ENCODE measurements at regions not wholly inside any gene's neighbourhood (a gene's known extent, or its start where the extent isn't known, plus 50 kb on each side); places are given as distances from the start of the nearest gene placed in this dataset.
"Not testable (repeated sequence)": the region's sequence is repeated elsewhere in the genome, so short reads cannot be mapped to it uniquely, and the experiment has no call there.

GRCh38 chr6:9690388-9690787, 724.5 kb downstream of the TFAP2A start:
- Histone ChIP-seq H3K36me3 (ENCODE audit: control insufficient read depth in 1 of 2, insufficient read depth in 2 of 2, low read length in 2 of 2) (no peaks in the 10 kb centered on the region), H3K4me2 (ENCODE audit: low read length) (no peak overlapping the region), H3K4me1 (ENCODE audit: control insufficient read depth in 1 of 2, insufficient read depth in 2 of 2, low read length in 2 of 2) (no peaks in the 10 kb centered on the region), H3K9me3 (ENCODE audit: control insufficient read depth in 1 of 2, insufficient read depth in 1 of 2, low read depth in 1 of 2, low read length in 2 of 2) (no peaks in the 10 kb centered on the region), H4K20me1 (ENCODE audit: insufficient read depth) (no peaks in the 10 kb centered on the region), H3K4me3 (replicated peaks in 1 of 2; ENCODE audit: low read depth in 1 of 2, low read length in 2 of 2) (no peak overlapping the region), H3K27me3 (ENCODE audit: insufficient read depth, low read length) (no peaks in the 10 kb centered on the region), H2AFZ (ENCODE audit: low read depth, low read length, poor library complexity, severe bottlenecking) (no peak overlapping the region), H3K27ac (ENCODE audit: low read depth, low read length) (no peak overlapping the region), H3K9ac (ENCODE audit: low read length) (no peak overlapping the region), H3K79me2 (ENCODE audit: insufficient read depth, low read length) (no peaks in the 10 kb centered on the region), H3K9me2 (ENCODE audit: insufficient read depth) (no peaks in the 10 kb centered on the region)
- ATAC-seq: no peak
- no peak for DNase-seq (ENCODE audit: low read depth, low spot score)
- intact Hi-C loops (cut with micrococcal nuclease): no loop called here
- RAD21 ChIA-PET (ENCODE audit: low non-redundant PET in 1 of 2, low total read pairs in 2 of 2, uncharacterized antibody in 2 of 2, unreplicated experiment in 2 of 2): no interaction called here
- POLR2A ChIA-PET: no interaction called here
- no TSS peak for BruUV-seq (replicated peaks)
- no peak for TF ChIP-seq EZH2phosphoT487 (IDR thresholded peaks at IDR 0.05; ENCODE audit: borderline replicate concordance)
- CTCF ChIA-PET: no interaction called here

GRCh38 chr6:9680727-9681126, 734.1 kb downstream of the TFAP2A start:
- H2AFZ ChIP-seq (ENCODE audit: low read depth, low read length, poor library complexity, severe bottlenecking); H3K9ac ChIP-seq (ENCODE audit: low read length); ATAC-seq; RAD21 ChIA-PET (ENCODE audit: low non-redundant PET in 1 of 2, low total read pairs in 2 of 2, uncharacterized antibody in 2 of 2, unreplicated experiment in 2 of 2); H3K4me2 ChIP-seq (ENCODE audit: low read length); CTCF ChIA-PET; H3K27me3 ChIP-seq (ENCODE audit: insufficient read depth, low read length); H3K79me2 ChIP-seq (ENCODE audit: insufficient read depth, low read length); H3K4me1 ChIP-seq (ENCODE audit: control insufficient read depth in 1 of 2, insufficient read depth in 2 of 2, low read length in 2 of 2); DNase-seq (ENCODE audit: low read depth, low spot score); H3K36me3 ChIP-seq (ENCODE audit: control insufficient read depth in 1 of 2, insufficient read depth in 2 of 2, low read length in 2 of 2); H3K9me3 ChIP-seq (ENCODE audit: control insufficient read depth in 1 of 2, insufficient read depth in 1 of 2, low read depth in 1 of 2, low read length in 2 of 2); intact Hi-C loops (cut with micrococcal nuclease); H4K20me1 ChIP-seq (ENCODE audit: insufficient read depth); H3K27ac ChIP-seq (ENCODE audit: low read depth, low read length); H3K4me3 ChIP-seq (replicated peaks in 1 of 2; ENCODE audit: low read depth in 1 of 2, low read length in 2 of 2); BruUV-seq (replicated peaks); H3K9me2 ChIP-seq (ENCODE audit: insufficient read depth); POLR2A ChIA-PET: not testable (repeated sequence)

- no peaks in the 10 kb centered on the region for H3K9me3 ChIP-seq (ENCODE audit: control insufficient read depth in 1 of 2, insufficient read depth in 1 of 2, low read depth in 1 of 2, low read length in 2 of 2)
- ATAC-seq: no peak
- POLR2A ChIA-PET: no interaction called here
- H3K4me2 ChIP-seq (ENCODE audit: low read length): no peak overlapping the region
- no peaks in the 10 kb centered on the region for H3K36me3 ChIP-seq (ENCODE audit: control insufficient read depth in 1 of 2, insufficient read depth in 2 of 2, low read length in 2 of 2)
- no peaks in the 10 kb centered on the region for H3K9me2 ChIP-seq (ENCODE audit: insufficient read depth)
- no peak overlapping the region for H3K9ac ChIP-seq (ENCODE audit: low read length)
- RAD21 ChIA-PET (ENCODE audit: low non-redundant PET in 1 of 2, low total read pairs in 2 of 2, uncharacterized antibody in 2 of 2, unreplicated experiment in 2 of 2): no interaction called here
- no peaks in the 10 kb centered on the region for H3K79me2 ChIP-seq (ENCODE audit: insufficient read depth, low read length)
- H3K4me1 ChIP-seq (ENCODE audit: control insufficient read depth in 1 of 2, insufficient read depth in 2 of 2, low read length in 2 of 2): no peaks in the 10 kb centered on the region
- CTCF ChIA-PET: no interaction called here
- no peak for DNase-seq (ENCODE audit: low read depth, low spot score)
- H3K4me3 ChIP-seq (replicated peaks in 1 of 2; ENCODE audit: low read depth in 1 of 2, low read length in 2 of 2): no peak overlapping the region
- no peaks in the 10 kb centered on the region for H3K27me3 ChIP-seq (ENCODE audit: insufficient read depth, low read length)
- no peak overlapping the region for H3K27ac ChIP-seq (ENCODE audit: low read depth, low read length)
- H4K20me1 ChIP-seq (ENCODE audit: insufficient read depth): no peaks in the 10 kb centered on the region
- no peak overlapping the region for H2AFZ ChIP-seq (ENCODE audit: low read depth, low read length, poor library complexity, severe bottlenecking)
- intact Hi-C loops (cut with micrococcal nuclease): no loop called here
- no TSS peak for BruUV-seq (replicated peaks)
- TF ChIP-seq, protein P1, sequence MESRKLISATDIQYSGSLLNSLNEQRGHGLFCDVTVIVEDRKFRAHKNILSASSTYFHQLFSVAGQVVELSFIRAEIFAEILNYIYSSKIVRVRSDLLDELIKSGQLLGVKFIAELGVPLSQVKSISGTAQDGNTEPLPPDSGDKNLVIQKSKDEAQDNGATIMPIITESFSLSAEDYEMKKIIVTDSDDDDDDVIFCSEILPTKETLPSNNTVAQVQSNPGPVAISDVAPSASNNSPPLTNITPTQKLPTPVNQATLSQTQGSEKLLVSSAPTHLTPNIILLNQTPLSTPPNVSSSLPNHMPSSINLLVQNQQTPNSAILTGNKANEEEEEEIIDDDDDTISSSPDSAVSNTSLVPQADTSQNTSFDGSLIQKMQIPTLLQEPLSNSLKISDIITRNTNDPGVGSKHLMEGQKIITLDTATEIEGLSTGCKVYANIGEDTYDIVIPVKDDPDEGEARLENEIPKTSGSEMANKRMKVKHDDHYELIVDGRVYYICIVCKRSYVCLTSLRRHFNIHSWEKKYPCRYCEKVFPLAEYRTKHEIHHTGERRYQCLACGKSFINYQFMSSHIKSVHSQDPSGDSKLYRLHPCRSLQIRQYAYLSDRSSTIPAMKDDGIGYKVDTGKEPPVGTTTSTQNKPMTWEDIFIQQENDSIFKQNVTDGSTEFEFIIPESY (IDR thresholded peaks at IDR 0.05; ENCODE audit: extremely low read depth, insufficient replicate concordance, low read length): no peak
- TF ChIP-seq MAX (IDR thresholded peaks at IDR 0.05) (no peak), POLR2A (IDR thresholded peaks at IDR 0.05; ENCODE audit: borderline replicate concordance, extremely low read depth, insufficient read depth, insufficient read length) (no peak), FOSL1 (IDR thresholded peaks at IDR 0.05; ENCODE audit: low read depth) (no peak), CBX3 (IDR thresholded peaks at IDR 0.05; ENCODE audit: low read depth) (no peak), RAD21 (IDR thresholded peaks at IDR 0.05; ENCODE audit: low read depth) (no peak), ELF1 (IDR thresholded peaks at IDR 0.05; ENCODE audit: borderline replicate concordance, low read depth) (no peak), EGR1 (IDR thresholded peaks at IDR 0.05; ENCODE audit: low read depth) (no peak), CTCF (IDR thresholded peaks at IDR 0.05 in 2 of 3, conservative IDR thresholded peaks at IDR 0.05 in 1 of 3; ENCODE audit: borderline replicate concordance in 1 of 3, insufficient read depth in 1 of 3, low read depth in 2 of 3, low read length in 2 of 3) (no peak), POLR2AphosphoS5 (IDR thresholded peaks at IDR 0.05; ENCODE audit: low read depth, low read length) (no peak), SP1 (IDR thresholded peaks at IDR 0.05; ENCODE audit: low read depth) (no peak)
These were observed 739.8 kb downstream of the TFAP2A start for GRCh38 chr6:9675122-9675521.
